Activated naive CD4-positive, alpha-beta T cell treated with anti-CD3 and anti-CD28 coated beads, Interleukin-2, amount 10 ng/mL, durations not matched to agents 7 days and 5 days (primary cell): ENCODE measurements at regions not wholly inside any gene's neighbourhood (a gene's known extent, or its start where the extent isn't known, plus 50 kb on each side); places are given as distances from the start of the nearest gene placed in this dataset.

Experiments used
- CTCF ChIA-PET: fragments of 350-600 bp; sonication (Branson Sonifier 250); formaldehyde crosslinking; loops from one replicate; lab custom pipeline; 2021; ENCODE audit warnings: antibody characterized with exemption; lab: Charles Lee
- DNase-seq: peaks from one replicate; pipeline ENCODE4 v3.0.0-alpha.2; 2020
- H3K27ac Mint-ChIP-seq: one replicate; pipeline ENCODE4 v1.8.0; 2021; ENCODE audit warnings: mild to moderate bottlenecking, moderate library complexity, mixed read lengths
- H3K27me3 Mint-ChIP-seq: one replicate; pipeline ENCODE4 v1.8.0; 2021; ENCODE audit warnings: mild to moderate bottlenecking, mixed read lengths
- H3K36me3 Mint-ChIP-seq: one replicate; pipeline ENCODE4 v1.8.0; 2021; ENCODE audit warnings: mixed read lengths
- H3K4me1 Mint-ChIP-seq: one replicate; pipeline ENCODE4 v1.8.0; 2021; ENCODE audit warnings: mixed read lengths
- H3K4me3 Mint-ChIP-seq: one replicate; pipeline ENCODE4 v1.8.0; 2021; ENCODE audit warnings: mild to moderate bottlenecking, moderate library complexity, mixed read lengths
- H3K9me3 Mint-ChIP-seq: one replicate; pipeline ENCODE4 v1.8.0; 2021; ENCODE audit warnings: mixed read lengths

DNA sequence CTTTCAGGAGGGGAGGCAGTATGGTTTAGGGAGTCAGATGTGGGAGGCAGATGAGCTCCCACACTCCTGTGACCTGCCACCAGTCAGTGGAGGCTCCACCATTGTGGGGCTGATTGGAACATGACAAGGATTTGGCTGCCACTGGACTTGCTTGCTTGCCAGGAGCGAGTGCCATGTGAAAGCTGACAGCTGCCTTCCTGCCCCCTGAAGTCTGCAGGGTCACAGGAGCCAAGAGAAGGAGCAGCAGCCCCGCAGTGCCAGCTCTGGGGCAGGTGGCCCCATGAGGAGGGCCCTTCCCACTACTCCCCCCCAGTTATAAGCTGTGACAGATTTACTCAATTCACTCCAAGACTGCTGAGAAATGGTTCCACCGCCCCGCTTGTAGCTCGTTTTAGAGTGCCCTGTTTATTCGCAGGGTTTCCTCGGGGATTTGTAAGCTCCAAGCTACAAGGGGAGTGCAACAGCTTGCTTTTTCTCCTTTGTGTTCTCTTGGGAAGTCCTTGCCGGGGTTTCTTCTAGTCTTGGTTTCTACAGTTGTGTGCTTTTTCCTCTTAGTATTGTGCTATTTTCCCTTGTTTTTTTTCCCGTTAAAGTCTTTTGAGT, 414.3 kb downstream of the MEIS1 start:
- Mint-ChIP-seq H3K9me3 (no peaks in the 10 kb centered on the region), H3K27ac (no peak overlapping the region), H3K27me3 (no peaks in the 10 kb centered on the region), H3K36me3 (no peaks in the 10 kb centered on the region), H3K4me1 (no peaks in the 10 kb centered on the region), H3K4me3 (no peak overlapping the region)
- no peak for DNase-seq
- CTCF ChIA-PET: no interaction called here

DNA sequence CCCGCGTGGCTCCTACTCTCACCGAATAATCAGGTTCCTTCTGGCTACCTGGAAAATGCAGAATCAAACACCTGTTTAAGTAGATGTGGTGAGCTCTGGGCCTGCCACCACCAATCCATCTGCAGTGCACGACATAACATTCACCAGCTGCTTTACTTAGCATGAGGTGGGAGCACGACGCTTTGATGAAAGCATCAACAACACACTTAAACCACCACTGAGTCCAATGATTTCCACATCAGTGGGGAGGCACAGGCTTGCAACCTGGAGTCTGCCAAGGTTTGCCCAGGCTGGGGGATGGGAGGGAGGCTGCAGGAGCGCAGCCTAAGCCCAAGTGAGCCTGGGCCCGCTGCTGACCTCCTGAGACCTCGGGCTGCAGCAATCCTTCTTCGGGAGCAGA, 415.5 kb downstream of the MEIS1 start:
- DNase-seq: no peak
- no peak overlapping the region for H3K4me3 Mint-ChIP-seq
- no peaks in the 10 kb centered on the region for H3K27me3 Mint-ChIP-seq
- no peaks in the 10 kb centered on the region for H3K9me3 Mint-ChIP-seq
- CTCF ChIA-PET: no interaction called here
- no peaks in the 10 kb centered on the region for H3K36me3 Mint-ChIP-seq
- no peaks in the 10 kb centered on the region for H3K4me1 Mint-ChIP-seq
- no peak overlapping the region for H3K27ac Mint-ChIP-seq

DNA sequence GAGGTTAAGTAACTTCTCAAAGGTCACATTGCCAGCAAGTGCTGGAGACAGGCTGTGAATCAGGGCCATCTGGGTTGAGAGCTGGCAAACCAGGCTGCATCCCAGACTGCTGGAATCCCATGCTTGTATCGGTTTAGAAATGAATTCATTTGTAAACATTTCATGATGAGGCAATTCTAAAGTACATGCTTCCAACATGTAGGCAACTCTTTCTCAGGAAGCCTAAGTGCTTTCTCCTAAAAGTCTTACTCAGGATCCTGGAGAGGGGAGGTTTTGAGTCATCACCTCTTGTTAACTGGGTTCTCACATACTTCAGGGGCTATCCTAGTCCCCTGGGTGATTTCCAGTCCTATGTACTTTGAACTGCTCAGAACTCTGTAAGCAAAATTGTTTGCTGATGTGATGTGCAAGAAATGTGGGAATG, 416.5 kb downstream of the MEIS1 start:
- peaks cover 2% of the 10 kb centered on the region for H3K9me3 Mint-ChIP-seq
- no peaks in the 10 kb centered on the region for H3K27me3 Mint-ChIP-seq
- H3K36me3 Mint-ChIP-seq: no peaks in the 10 kb centered on the region
- no peaks in the 10 kb centered on the region for H3K4me1 Mint-ChIP-seq
- no peak overlapping the region for H3K27ac Mint-ChIP-seq
- CTCF ChIA-PET: no interaction called here
- DNase-seq: no peak
- no peak overlapping the region for H3K4me3 Mint-ChIP-seq

DNA sequence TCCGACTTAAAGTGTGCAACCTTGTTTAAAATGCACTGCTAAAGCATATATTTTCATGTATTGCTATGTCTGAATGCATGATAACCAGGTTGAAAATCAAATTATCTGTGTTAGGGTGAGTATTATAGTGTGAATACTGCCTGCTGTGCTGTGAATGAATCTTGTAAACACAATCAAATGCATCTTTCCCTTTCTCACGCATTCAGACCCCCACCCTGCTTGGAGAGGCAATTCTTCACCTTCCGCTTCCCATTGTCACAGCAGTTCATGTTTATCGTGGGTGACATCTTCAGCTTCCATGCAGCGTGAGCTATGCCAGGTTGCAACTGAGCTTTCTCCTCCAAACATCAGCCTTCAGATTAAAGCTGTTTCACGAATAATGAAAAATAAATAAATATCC, 418.0 kb downstream of the MEIS1 start:
- CTCF ChIA-PET: no interaction called here
- peaks cover 3% of the 10 kb centered on the region for H3K9me3 Mint-ChIP-seq
- no peaks in the 10 kb centered on the region for H3K27me3 Mint-ChIP-seq
- no peaks in the 10 kb centered on the region for H3K4me1 Mint-ChIP-seq
- H3K4me3 Mint-ChIP-seq: no peak overlapping the region
- no peak overlapping the region for H3K27ac Mint-ChIP-seq
- DNase-seq: no peak
- no peaks in the 10 kb centered on the region for H3K36me3 Mint-ChIP-seq

DNA sequence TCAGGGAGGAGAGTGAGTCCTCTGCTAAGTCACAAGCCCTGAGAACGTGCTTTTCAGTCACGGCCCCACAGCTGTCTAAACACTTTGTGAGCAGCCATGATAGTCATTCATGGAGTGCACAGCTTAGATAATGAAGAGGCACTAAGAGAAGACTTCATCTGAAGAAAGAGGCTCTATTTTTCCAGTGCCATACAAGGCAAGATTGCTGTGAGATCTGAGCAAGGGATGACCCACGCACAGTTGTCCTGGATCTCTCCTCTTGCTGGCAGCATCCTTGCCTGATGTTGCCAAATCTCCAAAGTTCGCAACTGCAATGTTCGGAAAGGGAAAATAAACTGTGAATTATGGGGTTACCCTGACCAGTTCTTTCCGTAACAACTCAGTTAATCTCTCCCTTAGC, 418.7 kb downstream of the MEIS1 start:
- CTCF ChIA-PET: no interaction called here

DNA sequence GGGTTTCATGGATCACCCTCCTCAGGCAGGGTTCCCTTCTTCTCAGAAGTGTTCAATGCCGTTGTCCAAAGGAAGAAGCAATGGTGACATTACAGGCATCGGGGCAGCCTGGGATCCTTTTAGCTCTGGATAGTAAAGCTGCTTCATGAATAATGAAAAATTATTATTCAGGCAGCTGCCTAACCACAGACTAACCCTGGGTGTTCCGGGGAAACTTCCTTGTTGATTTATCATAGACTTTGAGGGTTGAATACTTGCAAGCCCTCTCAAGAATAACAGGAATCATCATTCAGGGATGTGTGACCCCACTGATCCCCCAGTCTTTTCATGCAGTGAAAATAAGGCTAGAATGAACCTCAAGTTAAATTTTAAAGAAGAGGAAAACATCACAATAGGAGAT, 419.4 kb downstream of the MEIS1 start:
- H3K36me3 Mint-ChIP-seq: no peaks in the 10 kb centered on the region
- H3K4me1 Mint-ChIP-seq: no peaks in the 10 kb centered on the region
- no peaks in the 10 kb centered on the region for H3K27me3 Mint-ChIP-seq
- no peak overlapping the region for H3K27ac Mint-ChIP-seq
- no peak for DNase-seq
- no peak overlapping the region for H3K4me3 Mint-ChIP-seq
- peaks cover 3% of the 10 kb centered on the region for H3K9me3 Mint-ChIP-seq
- CTCF ChIA-PET: no interaction called here

More for the DNA sequence above, 418.7 kb downstream of the MEIS1 start:
- Mint-ChIP-seq H3K27me3 (no peaks in the 10 kb centered on the region), H3K4me1 (no peaks in the 10 kb centered on the region), H3K27ac (no peak overlapping the region), H3K36me3 (no peaks in the 10 kb centered on the region), H3K4me3 (no peak overlapping the region), H3K9me3 (peaks cover 3% of the 10 kb centered on the region)
- no peak for DNase-seq

DNA sequence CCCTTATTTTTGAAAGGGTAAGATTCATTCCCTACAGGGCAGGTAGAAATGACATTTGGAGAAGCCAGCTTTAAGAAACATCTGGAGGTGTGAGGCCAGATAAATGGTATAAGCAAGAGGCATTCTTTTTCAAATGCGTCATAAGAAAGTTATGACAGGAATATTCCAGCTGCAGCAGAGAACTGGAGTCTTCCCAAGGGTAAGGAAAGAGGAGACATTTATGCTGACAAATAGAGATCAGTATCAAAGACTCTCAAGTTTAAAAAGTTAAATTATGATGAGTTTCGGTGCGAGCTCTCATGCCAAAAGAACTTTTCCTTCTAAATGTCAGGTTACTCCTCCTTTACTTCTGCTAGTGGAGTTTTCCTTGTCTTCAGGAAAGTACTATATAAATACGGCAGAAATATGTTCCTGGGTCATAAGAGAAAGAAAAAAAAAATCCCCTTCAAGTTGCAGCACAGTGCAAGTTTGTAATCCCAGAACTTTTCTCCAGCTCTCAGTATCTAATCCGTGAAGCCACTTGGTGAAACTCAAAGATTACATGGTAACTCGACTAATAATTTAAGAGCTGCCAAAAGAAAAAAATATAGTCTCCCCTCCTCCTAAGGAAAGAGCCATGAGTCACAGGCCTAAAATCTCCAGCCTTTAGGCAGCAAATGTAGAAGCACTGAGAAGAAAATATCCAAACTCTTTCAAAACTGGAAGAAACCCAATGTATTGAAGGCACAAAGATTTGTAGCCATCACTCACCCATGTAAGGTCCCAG, 428.1 kb downstream of the MEIS1 start:
- CTCF ChIA-PET: no interaction called here
- no peak overlapping the region for H3K27ac Mint-ChIP-seq
- H3K4me3 Mint-ChIP-seq: no peak overlapping the region
- no peaks in the 10 kb centered on the region for H3K4me1 Mint-ChIP-seq
- H3K36me3 Mint-ChIP-seq: no peaks in the 10 kb centered on the region
- no peaks in the 10 kb centered on the region for H3K27me3 Mint-ChIP-seq
- DNase-seq: no peak
- H3K9me3 Mint-ChIP-seq: no peaks in the 10 kb centered on the region

DNA sequence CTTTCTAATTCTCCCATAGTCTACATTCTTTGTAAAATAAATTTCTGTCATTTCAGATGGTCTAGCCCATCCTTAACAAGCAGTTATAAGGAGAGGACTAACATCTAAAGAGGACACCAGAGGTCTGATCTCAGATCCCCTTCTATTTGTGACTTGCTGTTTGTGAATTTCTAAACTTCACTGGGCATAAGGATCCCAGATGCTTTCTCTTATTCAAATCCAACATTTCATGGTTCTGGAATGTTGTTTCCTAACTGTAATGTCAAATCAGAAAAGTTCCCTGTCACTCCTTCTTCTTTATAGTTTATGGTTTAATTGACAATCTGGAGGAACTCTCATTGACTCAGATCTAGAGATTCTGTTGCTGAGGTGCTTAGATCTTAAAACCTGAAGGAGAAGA, 430.2 kb downstream of the MEIS1 start:
- no peak for DNase-seq
- no peak overlapping the region for H3K27ac Mint-ChIP-seq
- CTCF ChIA-PET: no interaction called here
- H3K36me3 Mint-ChIP-seq: no peaks in the 10 kb centered on the region
- H3K4me1 Mint-ChIP-seq: no peaks in the 10 kb centered on the region
- no peaks in the 10 kb centered on the region for H3K27me3 Mint-ChIP-seq
- no peak overlapping the region for H3K4me3 Mint-ChIP-seq
- H3K9me3 Mint-ChIP-seq: no peaks in the 10 kb centered on the region

DNA sequence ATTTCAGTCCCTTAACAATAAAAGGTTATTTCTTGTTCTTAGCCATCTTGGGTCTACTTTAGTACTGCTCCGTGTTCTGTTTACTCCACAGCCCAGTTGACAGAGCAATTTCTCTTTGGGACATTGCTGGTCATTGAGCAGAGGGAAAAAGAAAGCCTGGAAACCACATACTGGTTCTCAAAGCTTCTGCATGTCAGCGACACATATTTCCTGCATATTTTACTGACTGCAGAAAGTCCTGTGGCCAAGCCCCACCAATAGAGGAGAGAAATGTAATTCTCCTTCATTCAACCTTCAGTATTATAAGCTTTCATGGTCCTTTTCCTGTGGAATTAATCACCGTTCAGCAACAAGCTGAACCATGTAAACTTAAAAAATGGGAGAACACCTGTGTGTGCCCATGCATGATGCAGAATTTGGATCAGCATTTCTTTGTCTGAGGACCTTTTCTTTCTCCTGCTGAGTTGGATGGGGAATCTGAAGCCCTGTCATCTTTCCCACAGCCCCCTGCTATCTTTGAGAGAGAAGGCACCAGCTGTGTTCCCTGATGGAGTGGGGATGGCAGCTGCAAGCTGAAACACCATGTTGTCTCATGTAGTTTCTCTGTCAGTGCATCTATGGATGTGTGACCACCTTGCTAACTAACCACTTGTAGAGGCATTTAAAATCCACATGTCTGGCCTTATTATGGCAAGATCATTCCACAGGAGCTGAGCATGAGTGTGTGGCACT, 431.6 kb downstream of the MEIS1 start:
- no peak for DNase-seq
- Mint-ChIP-seq H3K36me3 (no peaks in the 10 kb centered on the region), H3K27ac (no peak overlapping the region), H3K4me3 (no peak overlapping the region), H3K27me3 (no peaks in the 10 kb centered on the region), H3K4me1 (no peaks in the 10 kb centered on the region), H3K9me3 (no peaks in the 10 kb centered on the region)
- CTCF ChIA-PET: no interaction called here

DNA sequence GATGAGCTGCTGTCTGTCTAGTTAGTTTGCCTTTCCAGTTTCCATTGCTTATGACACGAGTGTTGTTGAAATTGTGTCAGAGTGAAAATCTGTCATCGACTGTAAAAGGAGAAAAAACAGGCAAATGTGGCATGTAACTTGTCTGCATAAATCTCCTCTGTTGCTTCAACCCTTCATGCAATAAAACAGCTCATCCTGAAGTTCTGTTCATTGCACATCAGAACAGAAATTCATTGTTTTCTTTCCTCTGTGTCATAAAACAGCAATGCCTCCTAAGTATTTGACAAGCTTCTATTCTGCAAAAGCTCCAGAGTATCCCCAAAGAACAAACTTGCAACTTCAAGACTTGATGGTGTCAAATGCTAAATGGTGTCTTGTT, 432.1 kb downstream of the MEIS1 start:
- Mint-ChIP-seq H3K27me3 (no peaks in the 10 kb centered on the region), H3K9me3 (no peaks in the 10 kb centered on the region), H3K4me1 (no peaks in the 10 kb centered on the region), H3K36me3 (no peaks in the 10 kb centered on the region), H3K4me3 (no peak overlapping the region), H3K27ac (no peak overlapping the region)
- CTCF ChIA-PET: no interaction called here
- DNase-seq: no peak

DNA sequence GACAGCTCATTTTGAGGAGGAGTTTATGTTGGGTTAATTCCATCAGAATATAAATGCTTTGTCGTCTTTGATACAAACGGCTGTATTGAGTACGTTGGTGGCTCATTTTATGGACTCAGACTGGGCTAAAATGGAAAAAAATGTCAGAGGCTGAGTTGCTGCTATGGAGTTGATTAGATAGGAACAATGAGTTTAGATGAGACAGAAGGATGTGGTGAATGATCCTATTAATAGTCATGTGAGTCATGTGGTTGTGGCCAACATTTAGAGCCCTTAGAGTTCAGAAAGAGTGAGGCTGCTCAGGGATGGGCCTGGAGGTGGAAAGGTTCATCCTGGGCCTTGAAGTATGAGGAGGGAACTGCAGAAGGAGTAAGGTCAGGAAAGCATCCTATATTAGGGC, 434.2 kb downstream of the MEIS1 start:
- DNase-seq: no peak
- Mint-ChIP-seq H3K9me3 (no peaks in the 10 kb centered on the region), H3K4me1 (no peaks in the 10 kb centered on the region), H3K27ac (no peak overlapping the region), H3K36me3 (no peaks in the 10 kb centered on the region), H3K4me3 (no peak overlapping the region), H3K27me3 (no peaks in the 10 kb centered on the region)
- CTCF ChIA-PET: no interaction called here

DNA sequence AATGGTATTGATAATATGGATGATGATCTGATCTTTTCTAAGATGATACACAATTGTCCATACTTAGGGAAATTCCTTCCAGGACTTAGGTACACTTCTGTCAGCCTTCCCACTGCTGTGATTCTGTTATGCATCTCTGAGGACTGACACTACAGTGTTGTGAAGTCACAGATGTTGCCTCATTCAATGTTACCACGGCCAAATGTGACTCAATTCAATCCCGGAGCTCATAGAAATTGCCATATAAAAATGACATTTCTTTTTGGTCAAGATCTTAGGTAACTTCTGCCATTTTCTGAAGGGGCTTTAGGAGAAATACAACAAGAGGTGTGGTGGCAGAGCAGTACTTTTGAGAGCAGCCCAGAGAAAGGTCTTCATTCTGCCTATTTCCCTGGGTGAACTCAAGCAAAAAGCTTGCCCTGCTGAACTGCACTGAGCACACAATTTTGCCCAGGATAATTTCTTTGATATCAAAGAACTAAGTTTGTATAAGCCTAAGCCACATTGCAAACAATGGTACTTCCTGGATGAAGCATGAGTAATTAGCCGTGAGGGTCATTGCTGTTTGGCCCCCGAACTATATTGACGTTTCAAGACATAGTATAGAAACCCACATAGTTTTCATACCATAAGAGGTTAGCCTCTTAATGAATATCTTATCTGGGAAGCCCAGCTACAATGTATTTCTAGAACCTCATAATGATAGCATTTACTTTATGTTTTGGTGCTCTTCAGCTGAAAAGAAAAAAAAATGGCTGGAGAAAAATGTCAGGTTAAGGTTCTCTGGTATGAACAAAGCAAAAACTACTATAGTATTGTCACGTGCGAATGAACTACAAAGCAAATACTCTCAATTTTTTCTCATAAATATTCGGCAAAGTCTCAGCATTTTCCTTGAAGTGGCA, 437.4 kb downstream of the MEIS1 start:
- H3K4me3 Mint-ChIP-seq: no peak overlapping the region
- no peaks in the 10 kb centered on the region for H3K36me3 Mint-ChIP-seq
- no peak overlapping the region for H3K27ac Mint-ChIP-seq
- no peaks in the 10 kb centered on the region for H3K4me1 Mint-ChIP-seq
- no peak for DNase-seq
- no peaks in the 10 kb centered on the region for H3K9me3 Mint-ChIP-seq
- H3K27me3 Mint-ChIP-seq: no peaks in the 10 kb centered on the region
- CTCF ChIA-PET: no interaction called here

DNA sequence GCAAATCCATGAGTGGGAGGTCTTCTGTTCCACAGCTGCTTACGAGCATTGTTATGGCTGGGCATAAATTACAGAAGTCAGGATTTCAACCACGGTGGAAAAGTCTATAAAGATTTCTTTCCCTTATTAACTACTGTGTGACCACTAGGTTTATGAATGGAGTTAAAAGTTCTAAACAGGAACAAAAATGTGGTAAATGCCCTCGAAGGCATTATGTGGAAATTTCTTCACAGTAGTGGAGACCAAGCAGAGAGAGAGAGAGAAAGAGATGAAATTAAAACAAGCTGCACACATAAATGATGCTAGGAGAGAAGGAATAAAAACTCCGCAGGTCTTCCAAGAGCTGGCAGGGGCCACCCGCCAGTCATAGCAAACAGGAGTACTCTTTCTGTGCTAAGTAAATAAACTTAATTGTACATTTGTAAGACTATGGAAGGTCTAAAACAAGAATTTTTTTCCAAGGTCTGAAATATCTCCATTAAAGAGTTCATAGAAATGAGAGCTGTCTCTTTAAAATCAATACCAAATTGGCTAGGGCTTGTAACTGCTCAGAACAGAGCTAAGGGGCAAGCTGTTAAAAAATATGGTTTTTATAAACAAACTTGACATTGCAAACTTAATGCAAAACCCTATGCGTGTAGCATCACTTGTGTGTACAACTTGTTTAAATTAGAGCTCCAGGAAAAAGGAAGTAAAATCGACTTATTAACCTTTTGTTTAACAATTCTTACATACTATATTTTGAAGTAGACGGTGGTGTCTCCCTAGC, 438.2 kb downstream of the MEIS1 start:
- H3K4me1 Mint-ChIP-seq: no peaks in the 10 kb centered on the region
- H3K9me3 Mint-ChIP-seq: no peaks in the 10 kb centered on the region
- DNase-seq: no peak
- H3K4me3 Mint-ChIP-seq: no peak overlapping the region
- H3K36me3 Mint-ChIP-seq: no peaks in the 10 kb centered on the region
- CTCF ChIA-PET: no interaction called here
- no peaks in the 10 kb centered on the region for H3K27me3 Mint-ChIP-seq
- no peak overlapping the region for H3K27ac Mint-ChIP-seq

DNA sequence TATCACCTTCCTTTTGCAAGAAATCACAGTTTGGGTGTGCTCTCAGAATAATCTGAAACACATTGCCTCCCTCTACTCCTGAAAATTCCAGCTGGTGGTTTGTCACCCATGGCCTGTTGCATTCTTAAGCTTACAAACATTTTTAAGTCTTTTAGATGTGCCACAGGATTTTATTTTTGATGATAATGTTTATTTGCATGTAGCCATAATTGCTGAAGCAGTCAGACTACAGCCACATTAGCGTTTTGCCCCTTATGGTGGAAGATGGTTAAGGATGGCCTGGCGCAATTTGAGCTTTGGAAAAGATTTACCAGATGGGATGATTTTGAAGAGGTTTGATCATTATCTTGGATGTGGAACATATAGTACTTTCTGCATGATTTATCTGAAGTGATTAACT, 439.5 kb downstream of the MEIS1 start:
- Mint-ChIP-seq H3K27ac (no peak overlapping the region), H3K9me3 (no peaks in the 10 kb centered on the region), H3K4me1 (no peaks in the 10 kb centered on the region), H3K36me3 (no peaks in the 10 kb centered on the region), H3K27me3 (no peaks in the 10 kb centered on the region), H3K4me3 (no peak overlapping the region)
- DNase-seq: no peak
- CTCF ChIA-PET: no interaction called here
